ENCODE measurements at regions not wholly inside any gene's neighbourhood (a gene's known extent, or its start where the extent isn't known, plus 50 kb on each side); places are given as distances from the start of the nearest gene placed in this dataset.

- no peak for TF ChIP-seq POLR2AphosphoS5 (IDR thresholded peaks at IDR 0.05; ENCODE audit: low read depth, low read length)
- no peak for TF ChIP-seq TAF1 (IDR thresholded peaks at IDR 0.05; ENCODE audit: borderline replicate concordance, insufficient read depth, low read length)
- no peak for TF ChIP-seq REST (IDR thresholded peaks at IDR 0.05; ENCODE audit: insufficient read depth in 1 of 2, low read depth in 2 of 2, low read length in 2 of 2)
- TF ChIP-seq FOXP2 (optimal IDR thresholded peaks at IDR 0.05; ENCODE audit: borderline replicate concordance, extremely low read depth, extremely low read length, insufficient read depth): no peak
- no peak for TF ChIP-seq SIN3A (IDR thresholded peaks at IDR 0.05; ENCODE audit: borderline replicate concordance, insufficient read depth, low read length)
Measured at GRCh38 chr6:8944548-8944947, 509.2 kb upstream of the SLC35B3 start.

All from PFSK-1 (cell line).